Hematopoietic multipotent progenitor cell (in vitro differentiated cells): ENCODE measurements at regions not wholly inside any gene's neighbourhood (a gene's known extent, or its start where the extent isn't known, plus 50 kb on each side); places are given as distances from the start of the nearest gene placed in this dataset.

Experiments used
- DNase-seq, 3 donors: peaks; one replicate each; pipeline ENCODE4 v3.0.0-alpha.2; 2011 to 2015; ENCODE audit warnings: low read depth in 2 of 3, low spot score in 2 of 3

DNA sequence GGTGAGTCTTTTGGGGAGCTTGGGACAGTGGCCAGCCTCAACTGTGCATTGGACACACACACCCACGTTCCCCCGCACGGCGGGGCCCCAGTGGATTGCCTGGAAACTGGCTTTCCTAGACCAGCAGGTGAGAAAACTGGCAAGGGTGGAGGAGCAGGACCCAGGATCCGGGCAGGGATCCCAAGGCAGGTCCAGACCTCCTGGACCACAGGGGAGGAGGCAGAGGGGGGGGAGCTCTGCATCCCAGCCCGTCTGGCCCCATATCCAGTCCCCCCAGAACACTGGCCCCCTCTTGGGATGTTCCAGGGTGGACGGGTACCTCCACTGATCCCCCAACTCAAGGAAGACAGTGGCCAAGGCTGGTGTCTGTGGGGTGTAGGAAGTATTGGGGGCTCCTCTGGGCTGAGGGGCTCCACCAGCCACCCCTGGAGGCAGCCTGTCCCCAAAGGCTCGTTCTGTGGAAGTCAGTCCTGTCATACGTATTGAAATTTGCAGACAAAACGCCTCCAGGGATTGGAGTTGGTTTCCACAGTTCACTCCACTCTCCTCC, 89.3 kb upstream of the LINC01488 start:
- DNase-seq = no peak

DNA sequence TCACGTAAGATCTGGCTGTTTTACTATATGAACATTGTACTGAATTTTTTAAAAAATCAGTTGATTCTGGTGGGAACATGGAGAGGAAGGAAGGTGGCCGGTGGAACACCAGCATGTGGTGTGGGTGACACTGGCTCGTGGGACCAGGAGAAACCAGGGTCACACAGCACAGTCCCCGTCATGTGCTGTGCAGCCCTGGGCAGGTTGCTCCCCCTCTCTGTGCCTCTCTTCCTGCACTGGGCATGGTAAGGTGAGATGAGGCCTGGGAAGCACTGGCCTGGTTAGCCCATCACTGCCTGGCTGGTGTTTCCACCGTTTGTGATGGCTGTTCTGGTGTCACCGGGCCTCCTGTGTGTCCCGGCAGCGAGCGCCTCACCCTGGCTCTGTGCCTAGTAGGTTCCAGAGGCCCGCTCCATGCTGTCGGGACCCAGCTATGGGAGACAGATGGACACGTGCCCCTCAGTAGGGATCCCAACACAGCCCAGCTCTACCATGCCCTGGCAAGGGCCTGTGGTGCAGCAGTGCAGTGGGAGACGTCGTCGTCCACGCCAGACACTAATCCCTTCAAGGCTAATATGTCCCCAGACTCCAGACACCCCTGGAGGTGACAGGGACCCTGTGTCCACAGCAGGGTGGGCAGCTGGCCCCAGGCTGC, 88.2 kb upstream of the LINC01488 start:
- no peak for DNase-seq

DNA sequence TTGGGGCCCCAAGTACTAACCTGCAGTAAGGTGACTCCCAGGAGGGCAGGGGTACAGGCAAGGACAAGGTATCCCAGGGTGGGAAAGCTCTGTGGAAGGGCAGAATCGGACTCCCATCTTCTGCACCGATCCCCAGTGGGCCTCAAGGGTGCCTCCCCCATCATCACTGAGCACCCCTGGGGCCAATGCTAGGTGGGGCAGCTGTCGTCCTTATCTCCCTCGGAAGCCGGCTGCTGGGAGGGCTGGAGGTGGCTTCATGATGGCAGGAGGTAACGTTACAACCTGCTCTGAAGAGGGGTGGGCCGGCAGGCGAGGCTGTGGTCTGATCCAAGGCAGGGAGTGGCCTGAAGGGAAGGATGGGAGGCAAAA, 87.6 kb upstream of the LINC01488 start:
- DNase-seq = no peak

DNA sequence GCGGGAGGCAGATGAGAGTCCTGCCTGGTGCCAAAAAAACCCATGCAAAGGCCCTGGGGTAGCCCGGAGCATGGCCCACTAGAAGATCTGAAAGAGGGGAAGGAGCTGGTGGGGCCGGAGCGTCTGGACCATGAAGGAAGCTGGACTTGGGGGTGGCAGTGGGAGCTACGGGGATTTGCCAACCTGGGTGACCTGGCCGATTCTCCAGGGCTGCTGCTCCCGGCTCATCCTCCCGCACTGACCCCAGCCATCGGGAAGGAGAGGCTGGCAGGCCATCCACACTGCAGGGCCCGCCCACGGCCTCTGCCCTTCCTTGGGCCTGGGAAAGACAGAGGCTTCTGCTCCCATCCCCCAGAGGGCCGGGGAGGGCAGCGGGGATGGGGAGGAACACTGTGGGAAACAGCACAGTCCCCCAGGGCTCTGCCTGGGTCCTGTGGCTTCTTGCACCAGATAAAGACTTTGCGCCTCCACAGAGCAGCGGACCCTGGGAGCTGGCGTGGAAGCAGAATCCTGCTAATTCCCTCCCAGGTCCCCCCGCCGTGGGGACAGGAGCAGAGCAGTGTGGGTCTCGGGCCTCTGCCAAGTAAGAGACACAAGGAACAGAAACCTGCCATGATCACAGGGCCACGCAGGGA, 87.1 kb upstream of the LINC01488 start:
- DNase-seq = no peak

DNA sequence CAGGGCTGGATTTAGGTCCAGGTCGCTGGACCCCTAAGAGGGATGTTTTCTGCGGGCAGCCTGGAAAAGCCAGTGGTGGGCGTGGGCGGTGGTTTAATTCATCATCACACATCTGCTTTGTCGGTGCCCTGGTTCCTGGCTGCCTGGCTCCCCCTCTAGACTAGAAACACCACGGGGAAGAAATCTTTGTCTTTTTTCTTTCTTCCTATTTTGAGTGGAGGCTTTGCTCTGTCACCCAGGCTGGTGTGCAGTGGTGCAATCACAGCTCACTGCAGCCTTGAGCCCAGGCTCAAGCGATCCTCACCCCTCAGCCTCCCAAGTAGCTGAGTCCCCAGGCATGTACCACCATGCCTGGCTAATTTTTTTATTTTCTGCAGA, 86.6 kb upstream of the LINC01488 start:
- no peak for DNase-seq

DNA sequence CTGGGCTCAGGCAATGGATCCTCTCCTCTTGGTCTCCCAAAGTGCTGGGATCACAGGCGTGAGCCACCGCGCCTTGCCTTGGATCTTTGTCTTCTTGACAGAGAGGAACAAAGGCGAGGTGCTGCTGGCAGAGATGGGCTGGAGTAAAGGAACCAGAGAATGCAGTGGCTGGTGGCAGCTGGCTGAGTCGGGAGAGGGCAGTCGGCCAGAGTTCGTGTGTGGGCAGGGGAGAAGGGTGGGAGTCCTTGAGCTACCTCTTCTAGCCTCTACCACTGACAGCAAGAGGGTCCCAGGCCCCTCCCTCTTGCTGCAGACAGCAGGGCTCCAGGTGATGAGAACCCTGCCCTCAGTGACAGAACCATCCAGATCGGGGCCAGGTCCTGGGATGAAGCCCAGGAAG, 86.2 kb upstream of the LINC01488 start:
- DNase-seq = no peak

DNA sequence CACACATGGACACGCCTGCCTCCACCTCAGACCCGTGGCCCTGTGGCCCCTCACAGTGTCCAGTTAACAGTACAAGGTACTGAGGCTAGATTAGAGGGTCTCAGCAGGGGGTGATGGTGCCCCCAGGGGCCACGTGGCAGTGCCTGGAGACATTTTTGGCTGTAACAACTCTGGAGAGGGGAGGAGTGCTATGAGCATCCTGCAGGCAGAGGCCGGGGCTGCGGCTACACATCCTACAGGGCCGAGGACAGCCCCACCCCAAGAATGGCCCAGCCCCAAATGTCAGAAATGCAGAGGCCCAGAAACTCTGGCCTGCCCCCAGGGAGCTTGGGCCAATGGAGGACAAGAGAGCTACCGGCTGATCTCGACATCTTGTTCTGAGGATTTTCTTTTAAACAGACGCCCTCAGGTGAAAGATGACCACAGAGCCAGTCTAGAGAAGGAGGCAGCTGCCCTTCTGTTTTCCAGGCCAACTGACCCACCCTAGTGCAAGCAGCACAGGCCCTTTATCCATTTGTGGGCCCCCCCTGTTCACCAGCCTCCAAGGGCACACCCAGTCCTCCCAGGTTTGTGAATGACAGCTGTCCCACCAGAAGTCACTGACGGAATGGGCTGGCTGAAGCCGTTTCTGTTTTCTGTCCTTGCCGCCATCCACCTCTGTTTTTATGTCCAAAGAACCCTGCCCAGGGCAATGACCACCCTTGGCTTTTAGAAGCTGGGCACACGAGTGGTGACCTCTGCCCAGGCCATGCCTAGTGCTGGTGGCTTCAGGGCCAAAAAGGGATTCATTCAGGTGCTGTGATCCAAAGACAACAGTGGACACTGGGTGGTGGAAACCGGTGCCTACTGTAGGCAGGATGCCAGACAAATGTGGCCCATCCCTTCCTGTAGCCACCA, 85.2 kb upstream of the LINC01488 start:
- DNase-seq = no peak

DNA sequence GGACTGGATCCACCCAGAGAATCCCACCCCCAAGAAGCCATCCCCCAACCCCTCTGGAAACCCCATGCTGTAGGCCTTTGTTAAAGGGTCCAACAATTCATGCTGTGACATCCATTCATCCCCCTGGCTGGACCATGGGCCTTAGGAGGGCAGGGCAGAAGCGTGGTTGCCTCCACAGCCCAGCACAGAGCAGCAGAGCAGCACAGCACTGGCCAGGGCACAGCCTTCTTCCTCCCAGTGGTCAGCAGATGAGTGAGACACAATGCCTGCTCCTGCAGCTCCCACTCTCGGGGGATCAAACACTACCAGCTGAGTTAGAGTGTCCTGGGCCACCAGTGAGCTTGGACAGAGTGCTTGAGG, 84.5 kb upstream of the LINC01488 start:
- no peak for DNase-seq

DNA sequence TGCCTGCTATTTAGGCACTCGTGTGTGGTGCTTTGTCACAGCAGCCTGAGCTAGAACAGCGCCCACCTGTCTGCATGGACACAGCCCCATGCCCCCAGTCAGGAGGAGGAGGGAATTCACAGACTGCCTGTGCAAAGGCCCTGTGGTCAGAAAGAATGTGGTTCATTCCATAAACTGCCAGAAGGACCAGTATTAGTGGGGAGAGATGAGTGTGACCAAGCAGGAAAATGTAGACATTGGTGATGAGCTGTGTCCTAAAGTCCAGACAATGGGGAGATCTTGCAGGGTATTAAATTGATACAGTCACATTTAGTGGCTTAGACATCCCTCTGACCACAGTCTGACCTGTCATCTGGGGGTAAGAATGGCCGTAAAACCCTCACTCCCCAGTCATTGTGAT, 83.7 kb upstream of the LINC01488 start:
- no peak for DNase-seq

DNA sequence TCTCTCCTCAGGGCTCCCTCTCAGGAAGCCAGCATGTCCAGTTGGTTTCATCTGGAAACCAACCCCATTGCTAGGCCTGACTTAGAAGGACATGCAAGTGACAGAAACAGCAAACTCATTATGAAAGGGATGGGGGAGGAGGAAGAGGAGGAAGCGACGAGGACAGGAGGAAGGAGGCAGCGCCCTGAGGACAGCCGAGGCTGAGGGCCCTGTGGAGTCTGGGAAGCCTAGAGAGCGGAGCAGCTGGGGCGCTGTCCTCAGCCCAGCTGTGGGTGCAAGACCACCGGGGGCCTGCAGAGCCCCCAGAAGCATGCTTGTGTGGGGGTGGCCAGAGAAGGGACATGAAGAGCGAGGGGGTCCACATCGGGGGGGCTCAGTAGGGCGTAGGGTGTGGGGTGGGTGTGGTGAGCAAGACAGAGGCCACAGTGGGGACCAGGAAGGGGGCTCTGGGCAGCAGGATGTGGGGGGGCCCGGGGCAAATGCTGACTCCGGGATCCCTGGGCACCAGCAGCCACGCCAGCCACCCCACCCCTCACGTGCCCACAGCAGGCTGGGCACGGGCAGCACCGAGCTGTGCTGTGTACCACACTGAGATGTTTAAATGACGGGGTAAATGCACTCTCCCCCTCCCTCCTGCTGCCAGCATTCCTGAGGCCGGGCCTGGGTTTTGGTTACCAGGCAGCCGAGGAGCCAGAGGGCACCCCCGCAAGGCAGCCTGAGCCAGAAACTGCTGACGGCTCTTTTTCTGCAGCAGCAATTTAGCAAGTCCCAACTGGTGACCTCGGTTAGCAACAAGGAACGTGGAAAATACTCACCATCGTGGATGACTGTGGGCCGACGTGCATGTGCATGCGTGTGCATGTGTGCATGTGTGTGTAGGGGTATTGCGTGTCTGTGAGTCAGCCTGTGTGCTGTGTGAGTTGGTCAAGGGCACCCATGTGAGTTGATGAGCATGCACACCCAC, 82.7 kb upstream of the LINC01488 start:
- DNase-seq = no peak

DNA sequence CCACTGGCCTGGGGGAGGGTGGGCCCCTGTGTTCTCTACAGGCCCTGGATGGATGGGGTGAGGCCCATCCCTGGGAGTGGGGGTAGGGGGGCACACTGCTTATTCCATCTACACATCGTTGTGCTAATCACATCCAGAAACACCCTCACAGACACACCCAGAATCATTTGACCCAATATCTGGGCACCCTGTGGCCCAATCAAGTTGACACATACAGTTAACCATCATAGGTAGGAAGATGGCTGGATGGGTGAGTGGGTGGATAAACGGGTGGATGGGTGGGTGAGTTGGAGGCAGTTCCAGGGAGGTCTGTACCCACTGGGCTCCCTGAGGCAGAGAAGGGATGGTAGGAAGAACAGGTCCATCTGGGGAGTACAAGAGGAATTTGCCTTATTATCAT, 81.3 kb upstream of the LINC01488 start:
- no peak for DNase-seq

DNA sequence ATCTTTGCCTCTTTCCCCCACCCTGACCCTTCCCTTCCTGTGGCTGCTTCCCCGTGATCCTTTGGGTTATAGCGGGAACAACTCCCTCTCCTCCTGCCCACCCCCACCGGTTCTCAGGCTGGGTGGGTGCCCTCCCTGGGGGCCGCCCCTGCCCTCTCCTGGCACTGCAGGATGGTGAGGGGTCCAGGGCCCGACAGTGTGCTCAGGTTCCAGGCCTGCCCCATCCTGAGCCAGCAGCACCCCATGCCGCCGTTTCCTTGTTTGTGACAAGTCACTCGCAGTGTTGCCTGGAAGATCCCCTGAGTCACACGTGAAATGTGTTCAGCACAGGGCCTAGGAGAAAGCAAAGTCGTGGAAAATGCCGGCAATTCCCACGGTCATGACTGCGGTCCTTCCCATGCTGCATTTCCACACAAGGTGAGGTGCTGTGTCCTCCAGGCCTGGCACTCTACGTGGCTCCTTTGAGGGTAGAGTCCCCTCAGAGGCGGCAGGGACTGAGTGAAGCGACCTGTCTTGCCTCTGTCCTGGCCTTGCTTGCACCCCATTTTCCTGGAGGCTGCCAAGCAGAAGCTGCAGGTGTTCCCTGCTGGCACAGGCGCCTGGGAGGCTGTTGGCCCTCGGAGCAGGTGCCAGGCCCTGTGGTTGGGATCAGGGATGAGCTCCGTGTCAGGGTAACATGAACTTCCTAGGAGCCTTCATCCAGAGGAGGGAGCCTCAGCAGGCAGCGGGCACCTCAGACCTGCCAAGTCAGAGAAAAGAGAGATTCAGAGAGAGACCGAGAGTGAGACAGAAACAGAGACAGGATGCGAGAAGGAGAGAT, 80.5 kb upstream of the LINC01488 start:
- no peak for DNase-seq

DNA sequence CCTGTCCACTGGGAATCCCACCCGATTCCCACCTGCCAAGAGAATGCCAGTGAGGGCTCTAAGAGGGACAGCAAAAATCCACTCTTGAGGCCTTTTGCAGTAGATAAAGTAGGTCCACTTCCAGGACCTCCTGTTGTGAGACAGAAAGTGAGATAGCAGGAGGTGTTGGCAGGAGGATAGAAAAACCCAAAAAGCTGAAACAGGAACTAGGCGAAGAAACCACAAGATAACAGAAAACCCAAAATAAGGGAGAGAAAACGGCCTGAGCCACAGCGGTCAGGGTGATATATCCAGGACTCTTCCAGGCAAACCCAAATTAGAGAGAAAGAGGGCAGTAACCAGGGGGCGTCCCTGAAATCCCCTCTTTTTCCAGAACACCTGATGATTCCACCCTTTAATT, 79.7 kb upstream of the LINC01488 start:
- DNase-seq = peak in 2 of 3 donors; percentile 44 to 54

DNA sequence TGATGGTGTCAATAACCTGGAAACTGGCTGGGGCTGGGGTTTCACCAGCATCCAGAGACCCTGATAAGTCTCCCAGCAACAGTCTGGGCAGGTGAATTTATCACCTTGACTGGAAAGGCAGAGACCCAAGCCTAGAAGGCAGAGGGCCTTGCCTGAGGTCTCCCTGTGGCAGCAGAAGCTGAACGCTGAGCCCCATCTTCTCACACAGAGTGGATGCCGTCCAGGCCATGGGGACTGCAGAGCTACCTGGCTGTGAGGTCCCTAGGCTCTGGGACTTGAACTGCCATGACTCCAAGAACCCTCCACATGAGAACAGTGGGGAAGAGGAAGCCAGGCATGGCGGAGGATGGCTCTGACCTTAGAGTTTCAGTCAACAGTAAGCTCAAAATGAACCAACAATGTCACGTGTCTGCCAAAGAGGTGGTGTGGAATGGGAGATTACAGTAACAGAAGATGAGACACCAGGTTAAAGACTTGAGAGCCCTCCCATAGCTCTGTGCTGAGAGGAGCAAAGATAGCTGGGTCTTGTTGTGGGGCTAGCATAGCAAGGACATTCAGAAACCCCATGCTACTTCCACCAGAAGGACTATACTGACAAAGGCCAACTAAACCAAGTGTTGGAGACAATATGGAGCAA, 79.1 kb upstream of the LINC01488 start:
- no peak for DNase-seq

DNA sequence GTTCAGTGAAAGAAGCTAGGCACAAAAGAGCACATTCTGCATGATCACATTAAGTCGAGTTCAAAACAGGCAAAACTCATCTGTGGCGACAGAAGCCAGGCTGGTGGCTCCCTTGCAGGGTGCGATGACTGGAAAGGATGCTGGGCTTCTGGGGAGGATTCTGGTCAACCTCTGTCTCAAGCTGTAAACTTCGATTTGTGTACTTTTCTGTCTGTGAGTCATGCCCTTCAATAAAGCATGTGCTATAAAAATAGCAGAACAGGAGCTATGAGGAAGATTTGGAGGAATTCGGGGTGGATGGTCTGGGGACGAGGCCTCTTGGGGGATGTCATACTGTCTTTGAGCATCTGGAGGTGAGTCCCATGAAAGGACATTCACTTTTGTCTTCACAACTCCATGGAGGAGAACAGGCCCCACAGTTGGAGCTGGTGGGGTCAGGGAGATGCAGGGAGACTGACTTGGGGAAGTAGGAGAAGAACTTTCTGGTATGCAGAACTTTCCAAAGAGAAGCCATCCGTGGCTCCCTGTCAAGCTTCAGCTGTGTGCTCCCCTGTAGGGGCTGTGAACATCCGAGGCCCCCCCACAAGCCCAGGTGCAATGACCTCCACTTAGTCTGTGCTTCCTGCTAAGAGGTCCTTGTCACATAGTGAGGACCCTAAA, 77.8 kb upstream of the LINC01488 start:
- DNase-seq = no peak

DNA sequence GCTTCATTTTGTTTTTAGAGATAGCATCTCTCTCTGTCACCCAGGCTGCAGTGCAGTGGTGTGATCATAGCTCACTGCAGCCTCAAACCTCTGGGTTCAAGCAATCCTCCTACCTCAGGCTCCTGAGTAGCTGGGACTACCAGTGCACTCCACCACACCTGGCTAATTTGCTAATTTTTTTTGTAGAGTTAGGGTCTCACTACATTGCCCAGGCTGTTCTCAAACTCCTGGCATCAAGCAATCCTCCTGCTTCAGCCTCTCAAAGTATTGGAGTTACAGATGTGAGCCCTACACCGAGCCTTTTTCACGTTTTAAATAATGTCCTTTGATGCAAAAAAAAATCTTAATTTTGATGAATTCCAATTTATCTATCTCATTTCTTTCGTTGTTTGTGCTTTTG, 75.4 kb upstream of the LINC01488 start:
- no peak for DNase-seq

DNA sequence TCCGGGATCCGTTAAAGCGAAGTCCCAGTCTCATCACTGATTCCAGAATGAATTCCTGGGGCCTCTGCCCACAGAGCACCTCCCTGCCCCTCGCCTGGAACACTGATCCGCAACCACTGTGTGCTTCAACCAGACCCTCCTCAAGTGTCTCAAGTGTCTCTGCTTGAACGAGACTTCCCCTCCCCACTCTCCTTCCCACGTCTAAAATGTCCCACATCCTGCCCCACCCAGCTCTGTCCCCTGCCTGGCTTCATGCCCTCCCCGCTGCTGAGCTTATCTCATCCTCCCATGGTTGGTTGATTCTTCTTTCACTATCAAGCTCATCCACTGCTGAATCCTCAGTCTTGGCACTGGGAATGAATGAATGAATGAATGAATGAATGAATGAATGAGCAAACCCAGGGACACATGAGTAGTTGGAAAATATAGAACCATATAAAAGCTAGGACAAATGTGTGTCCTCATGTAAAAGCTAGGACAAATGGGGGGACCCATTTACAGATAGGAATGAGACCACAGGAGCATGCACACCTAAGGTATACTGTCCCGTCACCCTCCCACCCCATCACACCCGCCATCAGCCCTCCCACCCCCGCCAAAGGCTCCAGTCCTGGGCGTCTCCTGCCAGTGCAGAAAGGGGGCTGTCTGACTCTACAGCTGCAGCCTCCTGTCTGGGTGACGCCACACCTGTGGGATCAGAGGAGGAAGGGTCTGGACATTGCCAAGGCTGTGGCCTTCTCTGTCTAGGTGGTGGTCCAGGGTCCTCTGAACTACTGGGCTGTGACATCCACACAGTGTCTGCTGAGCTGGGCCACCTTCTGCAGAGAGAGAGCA, 71.4 kb upstream of the LINC01488 start:
- DNase-seq = peak in 2 of 3 donors; percentile 26 to 28
